ENCODE measurements at regions not wholly inside any gene's neighbourhood (a gene's known extent, or its start where the extent isn't known, plus 50 kb on each side); places are given as distances from the start of the nearest gene placed in this dataset.
"Not testable (repeated sequence)": the region's sequence is repeated elsewhere in the genome, so short reads cannot be mapped to it uniquely, and the experiment has no call there.

DNA sequence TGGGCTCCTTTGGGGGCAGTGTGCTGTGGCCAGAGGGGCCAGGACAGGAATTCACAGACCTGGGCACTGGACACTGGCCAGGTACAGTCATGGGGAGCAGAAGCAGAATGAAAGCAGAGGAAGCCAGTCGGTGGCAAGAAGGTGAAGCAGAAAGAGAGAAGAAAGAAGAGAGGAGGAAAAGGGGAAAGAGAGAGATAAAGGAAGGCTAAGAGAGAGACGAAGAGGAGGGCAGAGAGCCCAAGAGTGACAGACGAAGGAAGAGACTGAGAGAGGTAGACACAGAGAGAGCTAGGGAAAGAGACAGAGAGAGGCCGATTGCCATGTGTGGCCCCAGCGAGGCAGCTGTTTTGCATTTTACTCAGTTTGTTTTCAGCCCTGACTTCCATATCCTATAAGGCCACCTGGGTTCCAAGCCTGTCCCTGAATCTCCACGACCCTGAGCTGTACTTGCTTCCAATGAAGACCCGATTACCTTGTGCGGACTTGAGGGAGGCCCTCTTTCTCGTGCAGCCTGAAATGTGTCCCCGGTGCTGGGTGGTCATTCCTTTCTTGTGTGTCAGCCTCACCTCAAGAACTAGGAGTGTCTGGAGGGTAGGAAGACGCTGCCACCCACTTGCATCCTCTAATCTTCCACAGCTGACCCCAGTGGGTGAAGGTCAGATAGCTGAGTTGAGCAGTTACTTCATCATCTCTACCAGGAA, 73.9 kb downstream of the LSM3 start:
- DNase-seq = no peak

DNA sequence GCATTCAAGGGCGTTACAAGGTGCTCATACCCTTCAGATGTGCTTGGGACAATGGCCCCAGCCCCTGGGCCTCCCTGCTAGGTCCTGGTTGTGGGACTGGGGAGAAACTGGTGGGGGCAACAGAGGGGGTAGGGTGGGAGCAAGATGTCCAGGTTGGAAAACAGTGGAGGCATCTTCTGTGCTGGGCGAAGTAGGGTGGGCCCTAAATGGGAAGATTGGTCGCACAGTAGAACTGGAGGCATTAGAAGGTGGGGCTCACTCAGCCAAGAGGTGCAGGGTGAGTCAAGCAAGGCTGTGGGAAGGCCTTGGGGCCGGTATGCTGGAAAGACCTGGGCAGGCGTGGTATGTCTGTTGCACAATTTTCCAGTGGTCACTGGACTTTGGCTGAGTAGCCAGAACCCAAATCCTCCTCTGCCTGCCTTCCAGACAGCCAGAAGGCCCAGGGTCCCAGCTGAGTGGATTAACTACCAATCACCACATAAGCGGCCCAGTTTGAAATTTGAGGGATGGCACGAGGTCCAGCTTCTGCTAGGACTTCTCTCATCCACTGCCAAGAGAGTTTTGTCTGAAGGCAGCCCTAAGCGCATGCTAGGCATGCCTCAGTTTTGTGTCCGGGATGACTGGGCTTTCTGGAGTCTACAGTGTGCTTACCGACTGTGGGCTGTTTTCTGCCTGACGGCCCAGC, 74.5 kb downstream of the LSM3 start:
- no peak for DNase-seq

DNA sequence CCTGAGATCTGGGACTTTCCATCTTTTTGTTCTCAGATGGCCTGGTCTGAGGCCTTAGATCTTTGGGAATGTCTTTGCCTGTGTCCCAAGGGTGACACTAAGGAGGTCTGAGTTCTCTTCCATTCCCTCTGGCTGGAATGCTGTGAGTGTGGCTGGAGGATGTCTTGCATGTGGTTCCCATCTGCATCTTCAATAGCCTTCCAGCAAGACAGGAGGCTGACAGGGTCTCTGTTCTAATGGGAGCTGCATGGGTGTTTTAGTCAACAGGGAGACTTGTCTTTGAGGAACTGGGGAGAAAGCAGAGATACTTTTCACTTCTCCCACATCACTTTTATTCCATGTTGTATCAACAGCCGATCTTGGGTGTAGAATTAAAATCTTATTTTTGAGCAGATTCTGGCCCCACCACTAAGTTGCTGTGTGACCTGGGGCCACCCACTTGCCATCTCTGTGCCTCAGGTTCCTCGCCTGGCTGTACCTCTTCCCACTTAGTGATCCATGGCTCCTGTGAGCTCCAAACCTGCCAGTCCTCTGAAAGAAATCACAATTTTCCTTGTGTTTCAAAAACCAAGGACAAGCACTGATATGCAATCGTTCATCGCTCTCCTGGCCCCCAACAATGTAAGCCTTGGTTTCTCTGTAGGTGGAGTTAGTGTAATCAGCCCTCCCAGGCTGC, 75.2 kb downstream of the LSM3 start:
- DNase-seq = no peak

DNA sequence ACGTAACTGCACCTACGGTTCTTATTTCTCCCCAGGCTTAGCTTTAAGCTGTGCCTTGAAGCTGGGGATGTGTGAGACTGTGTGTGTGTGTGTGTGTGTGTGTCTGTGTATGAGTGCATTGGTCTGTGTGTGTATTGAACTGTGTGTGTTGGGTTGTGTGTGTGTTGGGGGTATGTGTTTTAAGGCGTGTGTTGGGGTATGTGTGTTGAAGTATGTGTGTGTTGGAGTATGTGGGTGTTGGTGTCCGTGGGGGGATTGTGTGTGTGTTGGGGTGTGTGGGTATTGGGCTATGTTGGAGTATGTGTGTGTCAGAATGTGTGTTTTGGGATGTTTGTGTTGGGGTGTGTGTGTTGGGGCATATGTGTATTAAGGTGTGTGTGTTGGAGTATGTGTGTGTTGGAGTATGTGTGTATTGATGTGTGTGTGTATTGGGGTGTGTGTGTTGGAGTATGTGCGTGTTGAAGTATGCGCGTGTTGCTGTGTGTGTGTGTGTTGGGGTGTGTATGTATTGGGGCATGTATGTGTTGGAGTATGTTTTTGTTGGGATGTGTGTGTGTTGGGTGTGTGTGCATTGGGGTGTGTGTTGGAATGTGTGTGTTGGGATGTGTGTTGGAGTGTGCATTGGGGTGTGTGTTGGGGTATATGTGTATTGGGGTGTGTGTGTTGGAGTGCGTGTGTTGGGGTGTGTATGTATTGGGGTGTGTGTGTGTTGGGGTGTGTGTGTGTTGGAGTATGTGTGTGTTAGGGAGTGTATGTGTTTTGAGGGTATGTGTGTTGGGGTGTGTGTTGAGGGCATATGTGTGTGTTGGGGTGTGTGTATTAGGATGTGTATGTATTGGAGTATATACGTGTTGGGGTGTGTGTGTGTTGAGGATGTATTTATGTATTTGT, 76.4 kb downstream of the LSM3 start:
- no peak for DNase-seq

DNA sequence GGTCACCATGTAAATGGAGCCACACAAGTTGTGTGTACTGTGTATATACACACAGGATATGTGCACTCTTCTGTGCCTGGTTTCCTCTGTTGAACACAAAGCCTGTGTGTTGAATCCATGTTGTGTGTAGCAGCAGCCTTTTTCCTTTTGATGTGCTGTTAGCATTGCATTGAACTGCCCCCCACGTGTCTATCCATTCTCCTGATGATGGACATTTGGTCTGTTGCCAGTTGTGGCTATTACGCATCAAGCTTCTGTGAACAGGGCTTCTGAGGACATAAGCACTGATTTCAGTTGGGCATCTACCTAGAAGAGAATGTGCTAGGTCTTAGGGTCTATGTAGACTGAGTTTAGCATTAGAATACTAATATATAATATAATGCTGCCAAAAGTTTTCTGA, 77.4 kb downstream of the LSM3 start:
- DNase-seq = no peak

DNA sequence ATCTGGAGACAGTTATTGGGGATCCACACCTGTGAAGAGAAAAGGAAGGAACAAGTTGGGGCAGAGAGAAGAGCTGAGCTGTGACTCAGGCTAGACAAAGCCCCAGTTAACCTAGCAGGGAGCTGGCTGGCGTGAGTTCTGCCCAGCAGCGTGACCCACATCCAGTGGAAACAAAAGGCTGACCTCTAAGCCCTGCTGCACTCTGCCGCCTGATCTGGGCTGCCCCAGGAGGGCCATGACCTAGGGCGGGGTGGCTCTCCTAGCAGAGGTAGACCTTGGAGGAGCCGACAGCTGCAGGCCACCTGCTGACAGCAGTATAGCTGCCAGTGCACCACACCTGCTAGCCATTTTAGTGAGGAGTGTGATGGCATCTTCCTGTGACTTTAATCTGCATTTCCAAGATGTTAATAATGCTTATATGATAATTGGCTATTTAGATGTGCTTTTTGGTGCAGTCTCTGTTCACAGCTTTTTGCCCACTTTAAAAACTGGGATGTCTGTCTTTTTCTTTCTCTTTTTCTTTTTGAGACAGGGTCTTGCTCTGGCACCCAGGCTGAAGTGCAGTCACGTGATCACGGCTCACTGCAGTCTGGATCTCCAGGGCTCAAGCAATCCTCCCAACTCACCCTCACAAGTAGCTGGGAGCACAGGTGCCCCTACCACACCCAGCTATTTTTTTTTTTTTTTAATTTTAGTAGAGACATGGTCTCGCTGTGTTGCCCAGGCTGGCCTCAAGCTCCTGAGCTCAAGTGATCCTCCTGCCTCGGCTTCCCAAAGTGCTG, 78.1 kb downstream of the LSM3 start:
- DNase-seq = no peak

DNA sequence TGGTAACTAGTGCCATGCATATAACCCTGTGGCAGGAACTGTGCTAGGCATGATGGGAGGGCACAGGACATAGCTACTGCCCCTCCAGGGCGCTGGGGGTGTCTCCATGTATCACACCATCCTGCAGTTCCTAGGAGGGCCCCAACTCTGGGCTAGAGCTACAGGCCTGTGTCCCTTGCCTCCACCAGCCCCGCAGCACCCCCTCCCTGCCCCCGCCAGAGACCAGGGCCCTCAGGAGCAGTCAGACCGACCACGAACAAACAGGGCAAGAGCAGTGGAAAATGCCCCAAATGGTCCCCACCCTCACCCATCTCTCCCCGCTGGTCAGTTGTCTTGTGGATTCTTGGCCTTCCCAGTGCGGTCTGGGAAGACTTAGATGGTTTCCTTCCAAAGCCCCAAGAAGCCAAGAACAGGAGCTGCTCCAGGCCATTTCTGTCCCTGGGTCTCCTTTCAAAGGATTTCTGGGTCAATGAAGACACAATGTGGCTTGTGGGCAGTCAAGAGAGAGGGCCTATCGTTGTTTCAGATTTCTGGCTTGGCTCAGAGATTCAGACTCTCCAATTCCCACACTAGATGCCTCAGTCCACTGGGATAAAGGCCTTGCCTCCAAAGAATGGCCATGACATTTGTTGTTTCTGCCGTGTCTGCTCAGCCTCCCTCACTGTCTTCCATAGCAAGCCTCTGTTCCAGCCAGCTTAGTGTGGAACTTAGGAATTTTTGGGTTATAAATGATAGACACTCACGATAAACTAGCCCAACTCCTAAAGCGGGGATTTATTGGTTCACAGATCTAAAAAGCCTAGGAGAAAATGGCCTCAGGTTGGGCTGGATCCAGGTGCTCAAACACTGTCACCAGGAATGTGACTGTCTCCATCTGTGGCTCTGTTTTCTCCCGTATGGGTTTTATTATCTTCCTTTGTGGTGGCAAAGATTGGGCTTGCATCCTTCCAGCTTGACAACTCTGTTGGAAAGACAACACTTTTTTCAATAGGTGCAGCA, 80.6 kb downstream of the LSM3 start:
- DNase-seq = no peak

DNA sequence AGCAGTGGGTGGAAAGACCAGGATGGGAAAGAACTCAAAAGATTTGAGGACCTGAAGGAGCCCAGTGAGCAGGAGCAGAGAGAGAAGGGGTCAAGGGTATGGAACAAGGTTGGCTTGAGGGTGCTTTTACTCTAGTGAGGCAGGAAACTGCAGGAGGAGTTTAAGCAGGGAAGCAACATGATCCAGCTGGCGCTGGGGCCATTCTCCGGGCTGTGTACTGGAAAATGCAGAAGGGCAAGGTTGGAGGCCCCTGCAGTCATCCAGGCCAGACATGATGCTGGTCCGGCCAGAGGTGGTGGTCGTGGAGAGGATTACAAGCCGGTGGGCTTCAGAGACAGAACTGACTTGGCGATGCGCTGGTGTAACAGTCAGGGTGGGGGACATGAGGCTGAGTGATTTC, 81.8 kb downstream of the LSM3 start:
- no peak for DNase-seq

DNA sequence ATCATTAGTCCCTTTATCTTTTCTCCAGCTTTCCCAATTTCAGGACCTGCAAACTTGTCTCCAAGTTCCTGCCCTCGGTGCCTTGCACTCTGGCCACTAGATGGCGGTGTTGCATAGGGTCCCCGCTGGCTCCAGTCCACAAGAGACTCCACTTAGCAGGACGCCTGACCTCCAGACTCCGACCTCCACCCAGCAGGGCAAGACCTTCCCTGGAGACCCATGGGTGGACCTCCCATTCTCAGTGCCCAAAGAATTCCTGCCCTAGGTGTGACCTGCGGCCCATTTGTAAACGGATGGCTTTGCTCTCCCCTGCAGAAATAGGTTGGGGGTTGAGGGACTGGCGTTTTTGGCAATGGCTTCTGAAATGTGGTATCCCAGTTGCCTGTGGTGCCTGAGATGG, 82.6 kb downstream of the LSM3 start:
- DNase-seq = no peak

DNA sequence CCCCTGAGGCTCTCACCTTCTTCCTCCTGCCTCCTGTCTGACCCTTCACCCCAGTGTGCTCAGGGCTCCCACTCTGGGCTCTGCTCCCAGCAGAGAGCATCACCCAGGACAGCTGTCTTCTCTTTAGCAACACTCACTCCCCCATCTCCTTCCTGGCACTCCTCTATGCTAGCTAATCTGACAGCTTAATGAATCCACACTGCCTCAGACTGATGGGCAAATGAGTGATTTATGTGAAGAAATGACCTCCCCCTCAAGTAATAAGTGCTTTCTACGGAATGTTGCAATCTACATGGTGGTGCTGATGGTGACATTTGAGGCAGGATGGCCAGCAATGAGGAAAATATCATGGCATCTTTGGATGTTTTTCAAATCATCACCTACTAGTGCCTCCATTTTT, 83.6 kb downstream of the LSM3 start:
- no peak for DNase-seq

DNA sequence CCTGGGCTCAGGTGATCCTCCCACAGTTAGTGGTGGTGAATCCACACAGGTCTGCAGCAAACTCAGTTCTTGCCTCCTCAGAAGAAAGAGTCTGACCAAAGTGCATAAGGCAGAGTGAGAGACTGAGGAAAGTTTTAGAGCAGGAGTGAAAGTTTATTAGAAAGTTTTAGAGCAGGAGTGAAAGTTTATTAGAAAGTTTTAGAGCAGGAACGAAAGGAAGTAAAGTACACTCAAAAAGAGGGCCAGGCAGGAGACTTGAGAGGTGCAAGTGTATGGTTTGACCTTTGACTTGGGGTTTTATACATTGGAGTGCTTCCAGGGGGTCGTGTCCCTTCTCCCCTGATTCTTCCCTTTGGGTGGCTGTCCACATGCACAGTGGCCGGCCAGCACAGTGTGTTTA, 84.2 kb downstream of the LSM3 start:
- DNase-seq = no peak

DNA sequence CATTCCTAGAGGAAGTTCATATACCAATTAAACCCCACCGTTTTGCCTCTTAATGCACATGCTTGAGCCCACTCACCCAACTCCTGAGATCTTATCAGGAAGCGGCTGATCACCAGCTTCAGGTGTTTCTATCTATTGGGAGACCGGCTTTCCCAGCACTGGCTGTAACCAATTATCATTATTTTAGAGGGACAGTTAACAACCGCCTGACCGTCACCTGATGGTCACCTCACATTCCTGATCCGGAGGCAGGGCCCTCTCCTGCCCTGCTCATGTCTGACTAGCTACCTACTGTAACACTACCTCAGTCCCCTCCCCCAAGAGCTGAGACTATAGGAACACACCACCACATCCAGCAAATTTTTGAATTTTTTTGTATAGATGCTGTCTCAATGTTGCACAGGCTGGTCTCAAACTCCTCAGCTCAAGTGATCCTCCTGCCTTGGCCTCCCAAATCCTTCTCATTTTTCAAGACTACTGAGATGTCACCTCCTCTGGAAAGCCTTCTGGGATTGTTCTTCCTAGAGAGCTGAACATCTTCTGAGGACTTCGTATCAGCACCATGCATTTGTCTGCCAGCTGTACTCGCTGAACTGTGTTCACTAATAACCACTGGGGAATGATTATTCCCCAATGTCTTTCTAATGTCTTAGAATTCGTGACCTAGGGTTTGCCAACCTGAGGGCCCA, 84.8 kb downstream of the LSM3 start:
- DNase-seq = no peak

DNA sequence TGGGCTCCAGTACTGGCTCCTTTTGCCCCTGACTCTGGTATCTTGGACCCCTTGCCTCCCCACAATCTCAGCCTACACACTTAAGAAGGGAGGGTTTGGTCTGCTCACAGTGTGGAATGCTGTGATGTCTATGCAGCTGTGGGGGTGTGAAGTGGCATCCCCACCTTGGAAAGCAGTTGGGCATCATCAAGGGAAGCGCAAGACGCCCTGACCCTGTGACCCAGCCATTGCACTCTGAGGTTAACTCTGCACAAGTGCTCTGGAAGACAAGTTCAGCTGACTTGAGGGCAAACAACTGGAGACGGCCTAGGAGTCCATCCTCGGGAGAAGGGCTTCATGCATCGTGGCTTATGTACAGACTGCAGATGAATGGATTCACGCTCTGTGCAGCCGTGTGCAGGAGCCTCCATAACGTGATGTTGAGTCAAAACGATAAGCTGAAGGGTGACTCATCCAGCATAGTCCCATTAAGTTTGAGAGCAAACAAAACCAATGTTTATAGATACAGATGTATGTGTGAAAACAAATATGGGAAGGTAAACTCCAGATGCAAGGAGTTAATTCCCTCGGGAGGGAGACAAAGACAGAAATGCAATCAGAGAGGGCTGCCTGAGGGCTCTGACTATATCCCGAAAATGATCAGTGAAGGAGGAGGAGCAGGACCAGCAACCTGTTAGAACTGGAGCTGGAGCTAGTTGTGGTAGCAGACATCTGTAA, 86.8 kb downstream of the LSM3 start:
- no peak for DNase-seq

DNA sequence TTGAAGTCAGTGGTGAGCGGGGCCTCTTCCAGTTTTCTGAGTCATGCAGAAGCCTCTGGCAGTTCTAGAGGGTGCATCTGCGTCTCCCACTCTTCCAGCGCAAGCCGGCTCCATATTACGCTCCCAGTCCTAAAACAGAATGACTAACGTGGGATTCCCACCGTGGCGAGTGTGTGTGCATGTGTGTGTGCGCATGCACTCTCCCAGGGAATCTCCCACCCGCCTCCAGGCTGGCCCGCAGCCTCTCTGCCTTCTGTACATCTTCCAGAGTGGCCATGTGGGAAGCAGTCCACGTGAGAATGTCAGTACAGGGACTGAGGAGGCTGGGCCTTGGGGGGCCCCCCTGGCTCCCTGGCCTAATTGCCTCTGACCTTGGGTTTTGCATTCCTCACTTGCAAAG, 87.7 kb downstream of the LSM3 start:
- no peak for DNase-seq

DNA sequence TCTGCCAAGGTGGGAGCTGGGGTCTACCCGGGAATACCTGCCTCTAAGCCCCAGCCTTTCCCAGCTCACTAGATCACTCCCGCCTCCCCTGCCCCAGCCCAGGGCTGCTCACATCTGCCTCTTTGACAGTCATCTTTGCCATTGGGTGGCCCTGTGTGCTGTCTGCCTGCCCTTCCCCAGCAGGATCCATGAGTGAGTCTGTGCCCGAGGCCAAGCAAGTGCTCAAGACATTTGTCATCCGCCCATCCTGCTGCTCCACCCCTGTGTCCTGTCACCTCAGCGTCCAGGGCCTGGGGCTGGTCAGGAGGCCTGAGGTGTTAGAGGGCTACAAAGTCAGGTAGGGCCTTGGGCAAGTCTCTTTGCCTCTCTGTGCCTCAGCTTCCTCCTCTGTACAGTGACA, 89.4 kb downstream of the LSM3 start:
- DNase-seq = no peak

DNA sequence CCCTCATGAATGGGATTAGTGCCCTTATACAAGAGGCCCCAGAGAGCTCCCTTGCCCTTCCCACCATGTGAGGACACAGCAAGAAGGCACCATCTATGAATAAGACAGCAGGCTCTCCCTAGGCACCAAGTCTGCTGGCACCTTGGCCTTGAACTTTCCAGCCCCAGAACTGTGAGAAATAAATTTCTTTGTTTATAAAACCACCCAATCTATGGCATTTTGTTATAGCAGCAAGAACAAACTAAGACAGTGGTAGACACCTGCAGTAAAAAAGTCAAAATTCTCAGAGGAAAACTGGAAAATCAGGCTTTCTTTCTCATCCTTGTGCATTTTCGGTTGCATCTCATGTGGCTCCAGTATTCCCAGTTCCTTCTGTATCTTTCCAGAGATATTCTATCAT, 90.3 kb downstream of the LSM3 start:
- no peak for DNase-seq

DNA sequence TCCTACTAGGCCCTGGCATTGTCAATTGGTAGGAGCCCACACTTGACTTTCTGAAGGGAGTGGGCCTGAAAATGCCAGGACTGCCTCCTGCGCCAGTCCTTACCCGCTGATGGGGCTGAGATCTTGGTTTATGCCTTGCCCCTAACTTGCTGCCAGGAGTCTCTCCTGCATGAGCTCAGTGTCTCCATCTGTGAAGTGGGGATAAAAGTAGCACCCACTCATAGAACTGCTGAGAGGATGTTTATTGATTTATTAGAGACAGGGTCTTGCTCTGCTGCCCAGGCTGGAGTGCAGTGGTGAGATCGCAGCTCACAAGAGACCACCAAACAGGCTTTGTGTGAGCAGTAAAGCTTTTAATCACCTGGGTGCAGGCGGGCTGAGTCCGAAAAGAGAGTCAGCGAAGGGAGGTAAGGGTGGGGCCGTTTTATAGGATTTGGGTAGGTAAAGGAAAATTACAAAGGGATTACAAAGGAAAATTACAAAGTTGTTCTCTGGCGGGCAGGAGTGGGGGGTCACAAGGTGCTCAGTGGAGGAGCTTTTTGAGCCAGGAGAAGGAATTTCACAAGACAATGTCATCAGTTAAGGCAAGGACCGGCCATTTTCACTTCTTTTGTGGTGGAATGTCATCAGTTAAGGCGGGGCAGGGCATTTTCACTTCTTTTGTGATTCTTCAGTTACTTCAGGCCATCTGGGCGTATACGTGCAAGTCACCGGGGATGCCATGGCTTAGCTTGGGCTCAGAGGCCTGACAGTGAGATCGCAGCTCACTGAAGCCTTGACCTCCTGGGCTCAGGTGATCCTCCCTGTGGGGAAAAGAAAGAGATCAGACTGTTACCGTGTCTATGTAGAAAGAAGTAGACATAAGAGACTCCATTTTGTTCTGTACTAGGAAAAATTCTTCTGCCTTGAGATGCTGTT, 93.7 kb downstream of the LSM3 start:
- DNase-seq = not testable (repeated sequence)

DNA sequence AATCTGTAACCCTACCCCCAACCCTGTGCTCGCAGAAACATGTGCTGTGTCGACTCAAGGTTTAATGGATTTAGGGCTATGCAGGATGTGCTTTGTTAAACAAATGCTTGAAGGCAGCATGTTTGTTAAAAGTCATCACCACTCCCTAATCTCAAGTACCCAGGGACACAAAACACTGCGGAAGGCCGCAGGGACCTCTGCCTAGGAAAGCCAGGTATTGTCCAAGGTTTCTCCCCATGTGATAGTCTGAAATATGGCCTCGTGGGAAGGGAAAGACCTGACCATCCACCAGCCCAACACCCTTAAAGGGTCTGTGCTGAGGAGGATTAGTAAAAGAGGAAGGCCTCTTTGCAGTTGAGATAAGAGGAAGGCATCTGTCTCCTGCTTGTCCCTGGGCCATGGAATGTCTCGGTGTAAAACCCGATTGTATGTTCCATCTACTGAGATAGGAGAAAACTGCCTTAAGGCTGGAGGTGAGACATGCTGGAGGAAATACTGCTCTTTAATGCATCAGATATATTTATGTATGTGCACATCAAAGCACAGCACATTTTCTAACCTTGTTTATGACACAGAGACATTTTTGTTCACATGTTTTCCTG, 94.4 kb downstream of the LSM3 start:
- DNase-seq = not testable (repeated sequence)
